ENCODE measurements at regions not wholly inside any gene's neighbourhood (a gene's known extent, or its start where the extent isn't known, plus 50 kb on each side); places are given as distances from the start of the nearest gene placed in this dataset.

- no peak for TF ChIP-seq POLR2A (IDR thresholded peaks at IDR 0.05)
- no peak for TF ChIP-seq POLR2AphosphoS5 (IDR thresholded peaks at IDR 0.05)
- no peak for TF ChIP-seq EP300 (IDR thresholded peaks at IDR 0.05)
- TF ChIP-seq CTCF (IDR thresholded peaks at IDR 0.05) = no peak
- no peak overlapping the region for H3K4me3 ChIP-seq
- no peaks in the 10 kb centered on the region for H3K9me3 ChIP-seq
- no peak overlapping the region for H3K27ac ChIP-seq
- H3K36me3 ChIP-seq = no peaks in the 10 kb centered on the region
- ATAC-seq (ENCODE audit: low FRiP score in 2 of 2) (no peak), DNase-seq (no peak)
- H3K27me3 ChIP-seq = no peaks in the 10 kb centered on the region
- H3K4me1 ChIP-seq = no peaks in the 10 kb centered on the region
- 74 to 80% methylated on average over 3 of the region's 3 CpGs for WGBS, 2 donors
Observed at GRCh38 chr3:99586701-99587100, 51.7 kb upstream of the COL8A1 start.

GRCh38 chr3:99579965-99580364 lies 58.4 kb upstream of the COL8A1 start:
- no peak overlapping the region for H3K4me3 ChIP-seq
- H3K9me3 ChIP-seq = no peaks in the 10 kb centered on the region
- ATAC-seq (ENCODE audit: low FRiP score in 2 of 2) (no peak), DNase-seq (no peak)
- no peaks in the 10 kb centered on the region for H3K27me3 ChIP-seq
- no peaks in the 10 kb centered on the region for H3K36me3 ChIP-seq
- TF ChIP-seq POLR2A (IDR thresholded peaks at IDR 0.05) = no peak
- TF ChIP-seq POLR2AphosphoS5 (IDR thresholded peaks at IDR 0.05) = no peak
- no peak for TF ChIP-seq CTCF (IDR thresholded peaks at IDR 0.05)
- TF ChIP-seq EP300 (IDR thresholded peaks at IDR 0.05) = no peak
- H3K27ac ChIP-seq = no peak overlapping the region
- no peaks in the 10 kb centered on the region for H3K4me1 ChIP-seq
- 84 to 88% methylated on average over 3 of the region's 3 CpGs for WGBS, 2 donors

GRCh38 chr3:99579246-99579645 lies 59.1 kb upstream of the COL8A1 start:
- ATAC-seq (ENCODE audit: low FRiP score in 2 of 2) (no peak), DNase-seq (no peak)
- Histone ChIP-seq H3K36me3 (no peaks in the 10 kb centered on the region), H3K27me3 (no peaks in the 10 kb centered on the region), H3K4me1 (no peaks in the 10 kb centered on the region), H3K27ac (no peak overlapping the region), H3K9me3 (no peaks in the 10 kb centered on the region), H3K4me3 (no peak overlapping the region)
- 86 to 89% methylated on average over 4 of the region's 4 CpGs for WGBS, 2 donors
- TF ChIP-seq EP300 (IDR thresholded peaks at IDR 0.05) (no peak), POLR2A (IDR thresholded peaks at IDR 0.05) (no peak), POLR2AphosphoS5 (IDR thresholded peaks at IDR 0.05) (no peak), CTCF (IDR thresholded peaks at IDR 0.05) (no peak)

GRCh38 chr3:99578339-99578970 lies 59.9 kb upstream of the COL8A1 start:
- H3K27ac ChIP-seq = no peak overlapping the region
- TF ChIP-seq POLR2AphosphoS5 (IDR thresholded peaks at IDR 0.05) (no peak), POLR2A (IDR thresholded peaks at IDR 0.05) (no peak), EP300 (IDR thresholded peaks at IDR 0.05) (no peak), CTCF (IDR thresholded peaks at IDR 0.05) (no peak)

GRCh38 chr3:99576904-99577559 lies 61.4 kb upstream of the COL8A1 start:
- no peaks in the 10 kb centered on the region for H3K4me1 ChIP-seq
- no peaks in the 10 kb centered on the region for H3K36me3 ChIP-seq
- H3K9me3 ChIP-seq = no peaks in the 10 kb centered on the region
- 84 to 85% methylated on average over 4 of the region's 4 CpGs for WGBS, 2 donors
- TF ChIP-seq EP300 (IDR thresholded peaks at IDR 0.05) (no peak), POLR2A (IDR thresholded peaks at IDR 0.05) (no peak), CTCF (IDR thresholded peaks at IDR 0.05) (no peak), POLR2AphosphoS5 (IDR thresholded peaks at IDR 0.05) (no peak)
- no peak overlapping the region for H3K27ac ChIP-seq
- DNase-seq = no peak
- no peaks in the 10 kb centered on the region for H3K27me3 ChIP-seq
- no peak for ATAC-seq (ENCODE audit: low FRiP score in 2 of 2)
- no peak overlapping the region for H3K4me3 ChIP-seq

More at GRCh38 chr3:99578339-99578970, 59.9 kb upstream of the COL8A1 start:
- Histone ChIP-seq H3K4me3 (no peak overlapping the region), H3K36me3 (no peaks in the 10 kb centered on the region), H3K9me3 (no peaks in the 10 kb centered on the region), H3K27me3 (no peaks in the 10 kb centered on the region), H3K4me1 (no peaks in the 10 kb centered on the region)
- ATAC-seq (ENCODE audit: low FRiP score in 2 of 2) = no peak
- 88 to 93% methylated on average over 1 of the region's 1 CpG for WGBS, 2 donors
- DNase-seq = no peak

Data from upper lobe of left lung (tissue), 6 donors.